BLaER1 (cell line): ENCODE measurements at regions not wholly inside any gene's neighbourhood (a gene's known extent, or its start where the extent isn't known, plus 50 kb on each side); places are given as distances from the start of the nearest gene placed in this dataset.
"Not testable (repeated sequence)": the region's sequence is repeated elsewhere in the genome, so short reads cannot be mapped to it uniquely, and the experiment has no call there.

Experiments used
- H3K27ac ChIP-seq: shearing (Covaris generic); formaldehyde crosslinking; 2 replicates; pipeline ENCODE4 v1.8.1; 2022
- H3K27me3 ChIP-seq: shearing (Covaris generic); formaldehyde crosslinking; 2 replicates; pipeline ENCODE4 v1.8.1; 2022
- H3K36me3 ChIP-seq: shearing (Covaris generic); formaldehyde crosslinking; 2 replicates; pipeline ENCODE4 v1.8.1; 2022
- H3K4me1 ChIP-seq: shearing (Covaris generic); formaldehyde crosslinking; 2 replicates; pipeline ENCODE4 v1.8.1; 2022
- H3K4me2 ChIP-seq: shearing (Covaris generic); formaldehyde crosslinking; 2 replicates; pipeline ENCODE4 v1.8.1; 2022
- H3K4me3 ChIP-seq: shearing (Covaris generic); formaldehyde crosslinking; 2 replicates; pipeline ENCODE4 v1.8.1; 2022
- H3K9ac ChIP-seq: shearing (Covaris generic); formaldehyde crosslinking; 2 replicates; pipeline ENCODE4 v1.8.1; 2022
- H3K9me3 ChIP-seq: shearing (Covaris generic); formaldehyde crosslinking; 2 replicates; pipeline ENCODE4 v1.8.1; 2022
- H4K20me1 ChIP-seq: shearing (Covaris generic); formaldehyde crosslinking; 2 replicates; pipeline ENCODE4 v1.8.1; 2022
- Cebpa-rat ChIP-seq: shearing (Covaris generic); IDR thresholded peaks from 2 replicates; pipeline ENCODE4 v1.8.1; 2022

GRCh38 chr2:183543222-183543621 is 419.0 kb downstream of the NUP35 start:
- no peaks in the 10 kb centered on the region for H3K36me3 ChIP-seq
- TF ChIP-seq Cebpa-rat = no peak
- no peaks in the 10 kb centered on the region for H3K4me1 ChIP-seq
- no peak overlapping the region for H3K9ac ChIP-seq
- no peak overlapping the region for H3K4me2 ChIP-seq
- no peak overlapping the region for H3K27ac ChIP-seq
- no peaks in the 10 kb centered on the region for H3K9me3 ChIP-seq
- H3K27me3 ChIP-seq = no peaks in the 10 kb centered on the region
- no peak overlapping the region for H3K4me3 ChIP-seq
- no peaks in the 10 kb centered on the region for H4K20me1 ChIP-seq

- H4K20me1 ChIP-seq = no peaks in the 10 kb centered on the region
- H3K4me3 ChIP-seq = no peak overlapping the region
- no peak overlapping the region for H3K27ac ChIP-seq
- no peak for TF ChIP-seq Cebpa-rat
- no peaks in the 10 kb centered on the region for H3K27me3 ChIP-seq
- H3K4me2 ChIP-seq = no peak overlapping the region
- no peaks in the 10 kb centered on the region for H3K9me3 ChIP-seq
- H3K4me1 ChIP-seq = no peaks in the 10 kb centered on the region
- no peak overlapping the region for H3K9ac ChIP-seq
- no peaks in the 10 kb centered on the region for H3K36me3 ChIP-seq
Measured at GRCh38 chr2:183543731-183544130, 419.5 kb downstream of the NUP35 start.

GRCh38 chr2:183546560-183547350 is 422.5 kb downstream of the NUP35 start:
- not testable (repeated sequence) for H3K27ac ChIP-seq, H3K9ac ChIP-seq, H3K4me1 ChIP-seq, H4K20me1 ChIP-seq, H3K27me3 ChIP-seq, H3K4me3 ChIP-seq, H3K4me2 ChIP-seq, H3K36me3 ChIP-seq, H3K9me3 ChIP-seq

DNA sequence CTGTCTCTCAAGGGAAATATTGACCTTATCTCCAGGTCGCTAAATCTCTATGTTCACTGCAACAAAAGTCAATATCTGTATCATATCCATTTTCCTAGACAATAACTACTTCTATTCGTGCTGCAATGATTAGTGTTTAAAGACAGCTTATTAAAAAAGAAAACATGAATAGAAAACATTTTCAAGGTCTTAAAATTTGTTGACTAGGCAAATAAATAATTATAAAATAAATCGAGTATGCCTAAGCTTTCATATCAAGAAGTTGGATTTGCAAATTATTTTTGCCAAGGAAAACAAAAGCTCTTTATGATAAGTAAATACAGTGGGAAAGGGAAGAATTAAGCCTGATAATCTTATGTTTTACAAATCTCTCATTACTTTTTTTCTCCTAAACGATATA is 428.5 kb downstream of the NUP35 start:
- no peaks in the 10 kb centered on the region for H3K9me3 ChIP-seq
- no peak overlapping the region for H3K4me2 ChIP-seq
- no peaks in the 10 kb centered on the region for H3K36me3 ChIP-seq
- no peak overlapping the region for H3K4me3 ChIP-seq
- H4K20me1 ChIP-seq = no peaks in the 10 kb centered on the region
- H3K4me1 ChIP-seq = no peaks in the 10 kb centered on the region
- H3K9ac ChIP-seq = no peak overlapping the region
- H3K27me3 ChIP-seq = no peaks in the 10 kb centered on the region
- no peak overlapping the region for H3K27ac ChIP-seq
- no peak for TF ChIP-seq Cebpa-rat

DNA sequence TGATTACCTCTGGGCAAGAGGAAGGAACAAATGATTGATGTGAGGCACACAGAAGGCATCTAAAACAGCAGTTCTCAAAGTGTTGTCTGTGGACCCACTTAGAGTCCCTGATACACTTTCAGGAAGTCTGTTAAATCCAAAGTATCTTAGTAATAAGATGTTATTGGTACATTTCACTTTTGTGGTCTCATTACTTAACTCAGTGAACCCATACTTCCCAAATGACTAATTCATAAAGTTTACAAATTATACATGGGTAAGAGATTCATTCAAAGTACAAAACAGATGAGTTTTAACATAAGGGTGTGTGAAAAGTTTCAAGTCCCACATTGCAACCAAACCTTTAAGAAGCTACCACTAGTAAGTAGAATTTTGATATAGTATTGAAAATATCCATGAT is 440.5 kb downstream of the NUP35 start:
- Histone ChIP-seq H3K27me3 (no peaks in the 10 kb centered on the region), H3K36me3 (no peaks in the 10 kb centered on the region), H3K9ac (no peak overlapping the region), H3K9me3 (no peaks in the 10 kb centered on the region), H3K27ac (no peak overlapping the region), H4K20me1 (no peaks in the 10 kb centered on the region), H3K4me2 (no peak overlapping the region), H3K4me1 (no peaks in the 10 kb centered on the region), H3K4me3 (no peak overlapping the region)
- TF ChIP-seq Cebpa-rat = no peak

- H3K4me1 ChIP-seq = no peaks in the 10 kb centered on the region
- H3K4me2 ChIP-seq = no peak overlapping the region
- no peak for TF ChIP-seq Cebpa-rat
- no peaks in the 10 kb centered on the region for H3K27me3 ChIP-seq
- H3K27ac ChIP-seq = no peak overlapping the region
- H3K9me3 ChIP-seq = peaks cover 21% of the 10 kb centered on the region
- no peaks in the 10 kb centered on the region for H4K20me1 ChIP-seq
- H3K4me3 ChIP-seq = no peak overlapping the region
- no peak overlapping the region for H3K9ac ChIP-seq
- no peaks in the 10 kb centered on the region for H3K36me3 ChIP-seq
Measured at GRCh38 chr2:183575481-183575880, 451.2 kb downstream of the NUP35 start.

GRCh38 chr2:183579686-183580085 is 455.4 kb downstream of the NUP35 start:
- Histone ChIP-seq H3K9ac (no peak overlapping the region), H3K36me3 (no peaks in the 10 kb centered on the region), H3K9me3 (no peaks in the 10 kb centered on the region), H3K4me3 (no peak overlapping the region), H3K27ac (no peak overlapping the region), H3K27me3 (no peaks in the 10 kb centered on the region), H3K4me2 (no peak overlapping the region), H3K4me1 (no peaks in the 10 kb centered on the region), H4K20me1 (no peaks in the 10 kb centered on the region)
- TF ChIP-seq Cebpa-rat = no peak

GRCh38 chr2:183592271-183592670 is 468.0 kb downstream of the NUP35 start:
- Histone ChIP-seq H3K9me3 (no peaks in the 10 kb centered on the region), H4K20me1 (no peaks in the 10 kb centered on the region), H3K27me3 (no peaks in the 10 kb centered on the region; the same call in 1 of the 2 replicates), H3K9ac (no peak overlapping the region), H3K36me3 (no peaks in the 10 kb centered on the region), H3K4me2 (no peak overlapping the region), H3K4me1 (no peaks in the 10 kb centered on the region), H3K4me3 (no peak overlapping the region), H3K27ac (no peak overlapping the region)
- no peak for TF ChIP-seq Cebpa-rat

DNA sequence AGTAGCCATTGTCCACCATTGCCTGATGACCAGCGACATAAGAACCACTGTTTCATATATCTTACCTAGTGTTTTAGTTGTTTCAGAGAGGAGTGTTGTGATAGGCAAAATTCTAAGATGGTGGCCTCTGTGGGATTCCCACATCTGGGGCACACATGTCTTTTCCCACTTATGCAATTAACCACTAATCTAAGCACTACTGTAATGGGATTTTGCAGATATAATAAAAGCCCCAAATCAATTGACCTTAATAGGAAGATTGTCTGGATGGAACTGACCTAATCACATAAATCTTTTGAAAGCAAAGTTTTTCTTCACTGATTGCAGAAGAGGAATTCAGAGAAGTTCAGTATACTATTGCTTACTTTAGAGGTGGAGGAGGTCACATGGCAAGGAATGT is 469.9 kb downstream of the NUP35 start:
- no peak for TF ChIP-seq Cebpa-rat
- H4K20me1 ChIP-seq = no peaks in the 10 kb centered on the region
- no peak overlapping the region for H3K9ac ChIP-seq
- no peaks in the 10 kb centered on the region for H3K36me3 ChIP-seq
- no peaks in the 10 kb centered on the region; the same call in 1 of the 2 replicates for H3K27me3 ChIP-seq
- H3K9me3 ChIP-seq = no peaks in the 10 kb centered on the region
- no peaks in the 10 kb centered on the region for H3K4me1 ChIP-seq
- no peak overlapping the region for H3K27ac ChIP-seq
- H3K4me3 ChIP-seq = no peak overlapping the region
- no peak overlapping the region for H3K4me2 ChIP-seq

GRCh38 chr2:183597841-183598240 is 473.6 kb downstream of the NUP35 start:
- no peaks in the 10 kb centered on the region for H4K20me1 ChIP-seq
- H3K9me3 ChIP-seq = no peaks in the 10 kb centered on the region
- no peaks in the 10 kb centered on the region for H3K4me1 ChIP-seq
- no peaks in the 10 kb centered on the region for H3K36me3 ChIP-seq
- H3K27ac ChIP-seq = no peak overlapping the region
- H3K4me3 ChIP-seq = no peak overlapping the region
- H3K9ac ChIP-seq = no peak overlapping the region
- H3K4me2 ChIP-seq = no peak overlapping the region
- TF ChIP-seq Cebpa-rat = no peak
- no peaks in the 10 kb centered on the region; the same call in 1 of the 2 replicates for H3K27me3 ChIP-seq

GRCh38 chr2:183604065-183604464 is 479.8 kb downstream of the NUP35 start:
- Histone ChIP-seq H3K9ac (no peak overlapping the region), H3K36me3 (no peaks in the 10 kb centered on the region), H3K4me3 (no peak overlapping the region), H3K4me1 (no peaks in the 10 kb centered on the region), H3K27ac (no peak overlapping the region), H4K20me1 (no peaks in the 10 kb centered on the region), H3K9me3 (no peaks in the 10 kb centered on the region), H3K4me2 (no peak overlapping the region), H3K27me3 (no peaks in the 10 kb centered on the region)
- TF ChIP-seq Cebpa-rat = no peak
